ENCODE measurements at regions not wholly inside any gene's neighbourhood (a gene's known extent, or its start where the extent isn't known, plus 50 kb on each side); places are given as distances from the start of the nearest gene placed in this dataset.

DNA sequence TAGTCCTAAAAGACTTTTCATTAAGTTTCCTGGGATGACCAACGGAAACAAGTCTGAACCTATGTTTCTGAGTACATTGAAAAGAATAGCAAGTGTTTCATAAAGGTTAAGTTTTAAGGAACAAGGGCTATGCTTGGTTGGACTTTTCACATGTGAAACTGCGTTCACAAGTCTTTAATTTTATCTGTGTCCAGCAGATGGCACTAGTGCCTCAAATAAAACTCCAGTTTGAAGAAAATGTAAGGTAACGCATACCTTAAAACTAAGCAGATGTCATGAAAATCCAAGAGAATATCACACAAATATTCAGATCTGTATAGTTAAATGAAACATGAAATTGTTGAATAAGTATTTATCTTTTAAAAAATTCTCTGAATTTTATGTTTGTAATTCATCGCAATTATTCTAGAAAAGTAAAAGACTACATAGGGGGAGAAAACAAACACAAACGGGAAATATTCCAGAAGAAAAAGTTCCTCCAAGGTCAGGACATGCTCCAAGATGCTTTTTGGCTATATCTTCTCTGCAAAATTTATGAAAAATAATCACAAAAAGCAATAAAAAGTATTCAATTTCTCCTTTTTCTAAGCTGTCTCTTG lies 89.6 kb upstream of the MAD2L1 start:
- Histone ChIP-seq H3K36me3 (ENCODE audit: control insufficient read depth, insufficient read depth, low read length) (no peaks in the 10 kb centered on the region), H3K27me3 (ENCODE audit: control insufficient read depth, insufficient read depth, low read length) (no peaks in the 10 kb centered on the region), H3K4me3 (ENCODE audit: low read depth, low read length) (no peak overlapping the region)
- TF ChIP-seq, protein P1, sequence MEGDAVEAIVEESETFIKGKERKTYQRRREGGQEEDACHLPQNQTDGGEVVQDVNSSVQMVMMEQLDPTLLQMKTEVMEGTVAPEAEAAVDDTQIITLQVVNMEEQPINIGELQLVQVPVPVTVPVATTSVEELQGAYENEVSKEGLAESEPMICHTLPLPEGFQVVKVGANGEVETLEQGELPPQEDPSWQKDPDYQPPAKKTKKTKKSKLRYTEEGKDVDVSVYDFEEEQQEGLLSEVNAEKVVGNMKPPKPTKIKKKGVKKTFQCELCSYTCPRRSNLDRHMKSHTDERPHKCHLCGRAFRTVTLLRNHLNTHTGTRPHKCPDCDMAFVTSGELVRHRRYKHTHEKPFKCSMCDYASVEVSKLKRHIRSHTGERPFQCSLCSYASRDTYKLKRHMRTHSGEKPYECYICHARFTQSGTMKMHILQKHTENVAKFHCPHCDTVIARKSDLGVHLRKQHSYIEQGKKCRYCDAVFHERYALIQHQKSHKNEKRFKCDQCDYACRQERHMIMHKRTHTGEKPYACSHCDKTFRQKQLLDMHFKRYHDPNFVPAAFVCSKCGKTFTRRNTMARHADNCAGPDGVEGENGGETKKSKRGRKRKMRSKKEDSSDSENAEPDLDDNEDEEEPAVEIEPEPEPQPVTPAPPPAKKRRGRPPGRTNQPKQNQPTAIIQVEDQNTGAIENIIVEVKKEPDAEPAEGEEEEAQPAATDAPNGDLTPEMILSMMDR (IDR thresholded peaks at IDR 0.05; ENCODE audit: insufficient read depth, low read length, poor library complexity, severe bottlenecking), result peak; percentile 35
- peak; percentile 56 for DNase-seq (ENCODE audit: low read depth)

DNA sequence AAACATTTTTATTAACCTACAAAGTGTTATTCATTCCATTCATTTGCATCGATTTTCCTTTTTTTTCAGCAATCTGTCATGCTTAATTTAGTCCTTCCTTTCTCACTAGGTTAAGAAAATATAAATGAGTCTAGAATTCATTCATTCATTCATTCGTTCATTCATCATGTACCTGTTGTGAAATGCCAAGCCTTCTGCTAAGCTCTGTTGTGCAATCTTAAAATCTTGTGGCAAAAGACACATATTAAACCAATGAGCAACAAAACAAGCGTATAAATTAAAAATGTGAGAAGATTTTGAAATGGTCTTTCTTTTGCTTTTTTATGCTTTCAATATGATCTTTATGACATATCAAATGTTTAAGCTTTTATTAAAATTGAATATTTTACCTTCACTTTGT lies 88.6 kb upstream of the MAD2L1 start:
- H3K36me3 ChIP-seq (ENCODE audit: control insufficient read depth, insufficient read depth, low read length), result no peaks in the 10 kb centered on the region
- TF ChIP-seq, protein P1 (IDR thresholded peaks at IDR 0.05; ENCODE audit: insufficient read depth, low read length, poor library complexity, severe bottlenecking), result no peak
- no peak overlapping the region for H3K4me3 ChIP-seq (ENCODE audit: low read depth, low read length)
- no peak for DNase-seq (ENCODE audit: low read depth)
- no peaks in the 10 kb centered on the region for H3K27me3 ChIP-seq (ENCODE audit: control insufficient read depth, insufficient read depth, low read length)

DNA sequence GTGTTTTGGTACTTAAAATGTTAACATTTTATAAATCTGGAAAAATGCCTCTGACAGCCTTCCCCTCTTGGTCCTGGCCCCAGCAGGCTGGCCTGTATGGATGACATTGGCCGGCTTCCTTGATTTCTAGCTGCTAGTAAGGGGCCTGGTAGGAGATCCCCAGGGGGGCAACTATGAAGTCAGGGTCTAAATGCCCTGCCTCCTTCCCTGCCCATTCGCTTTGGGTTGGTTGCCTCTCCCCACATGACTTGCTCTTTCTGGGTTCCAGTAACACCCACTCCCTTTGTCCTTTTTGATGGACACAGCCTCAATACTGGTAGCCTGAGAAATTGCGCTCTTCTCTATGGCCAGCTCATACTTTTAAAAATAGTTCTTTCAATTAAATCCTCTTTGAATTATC lies 78.0 kb upstream of the MAD2L1 start:
- Histone ChIP-seq H3K4me3 (ENCODE audit: low read depth, low read length) (no peak overlapping the region), H3K36me3 (ENCODE audit: control insufficient read depth, insufficient read depth, low read length) (no peaks in the 10 kb centered on the region), H3K27me3 (ENCODE audit: control insufficient read depth, insufficient read depth, low read length) (no peaks in the 10 kb centered on the region)
- DNase-seq (ENCODE audit: low read depth), result no peak
- TF ChIP-seq, protein P1 (IDR thresholded peaks at IDR 0.05; ENCODE audit: insufficient read depth, low read length, poor library complexity, severe bottlenecking), result no peak

DNA sequence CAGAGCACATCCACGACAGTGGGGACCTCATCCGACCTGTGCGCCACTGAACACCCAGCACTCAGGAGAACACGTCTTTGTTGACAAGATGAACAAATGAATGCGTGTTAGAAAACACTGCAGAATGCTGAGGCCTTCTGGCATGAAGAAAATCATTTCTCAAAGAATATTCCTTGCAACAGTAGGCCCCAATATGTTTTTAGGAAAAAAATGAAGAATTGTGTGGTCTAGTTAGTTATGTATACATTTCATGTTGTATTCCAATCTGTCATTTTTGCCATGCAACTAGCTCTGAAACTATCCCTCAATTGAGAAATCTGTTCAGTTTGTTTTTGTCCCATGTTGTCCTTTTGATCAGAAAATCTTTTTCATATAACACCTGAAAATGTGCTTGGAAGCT lies 77.4 kb upstream of the MAD2L1 start:
- H3K36me3 ChIP-seq (ENCODE audit: control insufficient read depth, insufficient read depth, low read length), result no peaks in the 10 kb centered on the region
- no peak for DNase-seq (ENCODE audit: low read depth)
- TF ChIP-seq, protein P1 (IDR thresholded peaks at IDR 0.05; ENCODE audit: insufficient read depth, low read length, poor library complexity, severe bottlenecking), result no peak
- no peaks in the 10 kb centered on the region for H3K27me3 ChIP-seq (ENCODE audit: control insufficient read depth, insufficient read depth, low read length)
- H3K4me3 ChIP-seq (ENCODE audit: low read depth, low read length), result no peak overlapping the region

DNA sequence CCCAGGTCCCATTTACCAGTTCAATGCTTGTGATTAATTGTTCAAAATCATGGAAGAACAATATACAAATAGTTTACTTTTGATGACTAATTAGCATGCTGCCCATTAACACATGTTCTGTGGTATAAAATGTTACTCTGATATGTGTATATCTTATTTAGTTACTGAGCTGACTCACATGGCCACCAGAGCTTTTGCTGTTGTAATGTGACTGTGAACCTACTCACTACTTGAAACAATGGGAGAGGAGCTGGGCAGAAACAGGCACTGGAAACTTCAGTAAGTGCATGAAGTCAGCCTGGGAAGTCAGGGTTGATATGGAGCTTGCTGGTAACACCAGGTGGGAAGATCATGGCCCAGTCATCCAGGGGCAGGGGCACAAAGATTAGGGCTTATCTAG lies 72.7 kb upstream of the MAD2L1 start:
- Histone ChIP-seq H3K4me3 (ENCODE audit: low read depth, low read length) (no peak overlapping the region), H3K27me3 (ENCODE audit: control insufficient read depth, insufficient read depth, low read length) (no peaks in the 10 kb centered on the region), H3K36me3 (ENCODE audit: control insufficient read depth, insufficient read depth, low read length) (no peaks in the 10 kb centered on the region)
- TF ChIP-seq, protein P1 (IDR thresholded peaks at IDR 0.05; ENCODE audit: insufficient read depth, low read length, poor library complexity, severe bottlenecking), result no peak
- DNase-seq (ENCODE audit: low read depth), result no peak

DNA sequence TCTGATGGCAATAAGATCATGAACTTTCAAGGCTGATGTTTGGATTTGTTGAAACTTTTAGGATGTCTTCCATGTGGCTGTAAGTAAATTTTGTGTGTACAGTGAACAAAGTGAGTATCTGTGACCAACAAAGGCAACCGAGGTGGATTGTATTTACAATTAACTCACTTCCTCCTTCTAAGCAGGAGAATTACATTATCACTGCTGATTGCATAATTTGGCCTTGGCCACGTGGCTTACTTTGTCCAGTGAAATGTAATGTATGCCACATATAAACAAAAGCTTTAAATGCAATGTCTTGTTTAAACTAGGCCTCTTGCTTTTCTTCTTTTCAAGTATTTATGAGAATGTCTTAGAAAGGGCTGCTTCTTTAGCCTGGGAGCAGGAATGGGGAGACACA lies 66.3 kb upstream of the MAD2L1 start:
- TF ChIP-seq, protein P1 (IDR thresholded peaks at IDR 0.05; ENCODE audit: insufficient read depth, low read length, poor library complexity, severe bottlenecking), result no peak

More for the DNA sequence above, 66.3 kb upstream of the MAD2L1 start:
- H3K4me3 ChIP-seq (ENCODE audit: low read depth, low read length), result no peak overlapping the region
- no peaks in the 10 kb centered on the region for H3K27me3 ChIP-seq (ENCODE audit: control insufficient read depth, insufficient read depth, low read length)
- DNase-seq (ENCODE audit: low read depth), result no peak
- H3K36me3 ChIP-seq (ENCODE audit: control insufficient read depth, insufficient read depth, low read length), result no peaks in the 10 kb centered on the region

Data from kidney epithelial cell (primary cell).